ENCODE measurements at regions not wholly inside any gene's neighbourhood (a gene's known extent, or its start where the extent isn't known, plus 50 kb on each side); places are given as distances from the start of the nearest gene placed in this dataset.

DNA sequence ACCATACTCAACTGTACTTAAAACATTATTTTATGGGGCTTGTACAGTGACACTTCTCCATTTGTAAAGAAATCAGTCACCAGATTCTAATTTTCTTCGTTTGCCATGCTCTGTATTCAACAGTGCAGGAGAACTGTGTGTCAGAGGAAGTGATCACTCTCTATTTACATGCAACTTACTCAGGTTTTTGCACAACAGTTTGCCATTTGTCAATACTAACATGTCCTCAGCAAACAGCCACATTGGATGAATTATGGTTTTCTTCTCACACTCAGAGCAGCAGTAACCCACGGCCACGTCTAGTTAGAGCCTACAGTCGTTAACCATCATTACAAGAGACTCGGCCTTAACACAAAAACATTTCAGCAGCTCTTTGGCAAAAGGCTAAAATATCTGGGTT is 69.2 kb upstream of the SP4 start:
- no peak for TF ChIP-seq FOXK2 (IDR thresholded peaks at IDR 0.05)
- no peak for TF ChIP-seq FOXM1 (IDR thresholded peaks at IDR 0.05; ENCODE audit: borderline replicate concordance)
- no peak for TF ChIP-seq CTBP1 (IDR thresholded peaks at IDR 0.05; ENCODE audit: borderline replicate concordance)
- TF ChIP-seq SUZ12 (IDR thresholded peaks at IDR 0.05) = no peak
- TF ChIP-seq SP1 (IDR thresholded peaks at IDR 0.05) = no peak
